Activated CD4-positive, alpha-beta memory T cell treated with anti-CD3 and anti-CD28 coated beads for 36 hours (primary cell): ENCODE measurements at regions not wholly inside any gene's neighbourhood (a gene's known extent, or its start where the extent isn't known, plus 50 kb on each side); places are given as distances from the start of the nearest gene placed in this dataset.
"Not testable (repeated sequence)": the region's sequence is repeated elsewhere in the genome, so short reads cannot be mapped to it uniquely, and the experiment has no call there.

Source experiments
- CTCF ChIA-PET: fragments of 350-600 bp; sonication (Branson Sonifier 250); formaldehyde crosslinking; loops from one replicate; lab custom pipeline; 2021; ENCODE audit warnings: antibody characterized with exemption, inconsistent platforms; lab: Charles Lee
- POLR2A ChIA-PET: fragments of 350-600 bp; sonication (Branson Sonifier 250); formaldehyde crosslinking; loops from one replicate; lab custom pipeline; 2021; ENCODE audit warnings: antibody characterized with exemption; lab: Charles Lee
- DNase-seq: peaks from one replicate; pipeline ENCODE4 v3.0.0-alpha.2; 2020
- H3K27ac Mint-ChIP-seq: one replicate; pipeline ENCODE4 v1.8.0; 2021; ENCODE audit warnings: mixed read lengths
- H3K27me3 Mint-ChIP-seq: one replicate; pipeline ENCODE4 v1.8.0; 2021; ENCODE audit warnings: mixed read lengths
- H3K36me3 Mint-ChIP-seq: one replicate; pipeline ENCODE4 v1.8.0; 2021; ENCODE audit warnings: mixed read lengths
- H3K4me1 Mint-ChIP-seq: one replicate; pipeline ENCODE4 v1.8.0; 2021; ENCODE audit warnings: low read depth, mixed read lengths
- H3K4me3 Mint-ChIP-seq: one replicate; pipeline ENCODE4 v1.8.0; 2021; ENCODE audit warnings: mild to moderate bottlenecking, mixed read lengths
- H3K9me3 Mint-ChIP-seq: one replicate; pipeline ENCODE4 v1.8.0; 2021; ENCODE audit warnings: mixed read lengths
- intact Hi-C: fragments of 100-400 bp; cut with micrococcal nuclease; formaldehyde crosslinking; loops from one replicate; pipeline ENCODE4 v1.15.1; 2023

- no peak for DNase-seq
- ChIA-PET POLR2A (no interaction called here), CTCF (no interaction called here)
- Mint-ChIP-seq H3K4me1 (no peaks in the 10 kb centered on the region), H3K27ac (no peak overlapping the region), H3K27me3 (no peaks in the 10 kb centered on the region), H3K9me3 (no peaks in the 10 kb centered on the region), H3K36me3 (no peaks in the 10 kb centered on the region), H3K4me3 (no peak overlapping the region)
- intact Hi-C loops = no loop called here
These were observed 1262.3 kb upstream of the PHF14 start for GRCh38 chr7:9711259-9711918.

- POLR2A ChIA-PET = no interaction called here
- no peaks in the 10 kb centered on the region for H3K4me1 Mint-ChIP-seq
- DNase-seq = no peak
- no peaks in the 10 kb centered on the region for H3K27me3 Mint-ChIP-seq
- H3K36me3 Mint-ChIP-seq = no peaks in the 10 kb centered on the region
- H3K4me3 Mint-ChIP-seq = no peak overlapping the region
- no peak overlapping the region for H3K27ac Mint-ChIP-seq
- intact Hi-C loops = no loop called here
- CTCF ChIA-PET = no interaction called here
- peaks cover 10% of the 10 kb centered on the region for H3K9me3 Mint-ChIP-seq
These were observed 1255.5 kb upstream of the PHF14 start for GRCh38 chr7:9718071-9718661.

DNA sequence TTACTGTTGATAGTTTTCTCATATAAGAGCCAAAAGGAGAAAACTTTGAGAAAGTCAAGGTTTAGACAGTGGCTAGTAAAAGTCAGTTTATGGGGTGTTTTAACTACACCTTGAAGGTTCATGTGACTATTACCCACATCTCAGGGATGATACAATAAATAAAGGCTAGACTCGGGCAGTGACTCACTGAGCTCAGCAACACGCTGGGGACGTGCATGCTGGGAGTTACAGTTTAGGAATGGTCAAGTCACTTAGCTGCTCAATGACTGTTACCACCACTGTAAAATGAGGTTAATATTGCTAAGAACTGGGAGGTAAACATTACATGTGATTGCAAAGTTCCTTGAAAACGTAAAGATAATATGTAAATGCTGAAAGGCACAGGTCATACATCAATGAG, 1254.4 kb upstream of the PHF14 start:
- Mint-ChIP-seq H3K4me3 (no peak overlapping the region), H3K4me1 (no peaks in the 10 kb centered on the region), H3K9me3 (peaks cover 10% of the 10 kb centered on the region), H3K27ac (no peak overlapping the region), H3K36me3 (no peaks in the 10 kb centered on the region), H3K27me3 (no peaks in the 10 kb centered on the region)
- ChIA-PET POLR2A (no interaction called here), CTCF (no interaction called here)
- DNase-seq = no peak
- intact Hi-C loops = no loop called here

DNA sequence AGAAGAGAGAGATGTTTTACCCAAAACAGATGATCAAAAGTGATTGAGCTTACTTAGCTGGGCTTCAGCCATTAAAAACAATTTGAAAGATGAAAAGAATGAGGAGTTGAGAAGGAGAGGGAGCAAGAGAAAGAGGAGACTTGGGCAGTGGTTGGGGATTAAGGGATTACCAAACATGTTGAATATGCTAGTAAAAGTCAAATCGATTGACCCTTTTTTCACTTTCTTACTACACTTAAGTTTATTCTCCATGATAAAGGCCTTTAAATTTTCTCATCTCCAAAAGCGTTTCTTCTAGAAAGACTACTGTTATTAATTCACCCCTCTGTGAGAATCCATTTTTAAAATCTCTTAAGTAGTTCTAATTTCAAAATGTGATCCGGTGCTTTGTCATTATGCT, 1254.0 kb upstream of the PHF14 start:
- no peaks in the 10 kb centered on the region for H3K4me1 Mint-ChIP-seq
- peaks cover 10% of the 10 kb centered on the region for H3K9me3 Mint-ChIP-seq
- no peak overlapping the region for H3K27ac Mint-ChIP-seq
- intact Hi-C loops = no loop called here
- no peak overlapping the region for H3K4me3 Mint-ChIP-seq
- ChIA-PET CTCF (no interaction called here), POLR2A (no interaction called here)
- DNase-seq = no peak
- no peaks in the 10 kb centered on the region for H3K27me3 Mint-ChIP-seq
- no peaks in the 10 kb centered on the region for H3K36me3 Mint-ChIP-seq

- intact Hi-C loops, H3K27me3 Mint-ChIP-seq, CTCF ChIA-PET, H3K27ac Mint-ChIP-seq, H3K4me3 Mint-ChIP-seq, H3K36me3 Mint-ChIP-seq, DNase-seq, POLR2A ChIA-PET, H3K4me1 Mint-ChIP-seq: not testable (repeated sequence)
- peaks cover 12% of the 10 kb centered on the region for H3K9me3 Mint-ChIP-seq
These were observed 1247.6 kb upstream of the PHF14 start for GRCh38 chr7:9725940-9726663.

- intact Hi-C loops, CTCF ChIA-PET, POLR2A ChIA-PET, H3K36me3 Mint-ChIP-seq, DNase-seq, H3K9me3 Mint-ChIP-seq, H3K4me3 Mint-ChIP-seq, H3K4me1 Mint-ChIP-seq, H3K27ac Mint-ChIP-seq, H3K27me3 Mint-ChIP-seq: not testable (repeated sequence)
These were observed 1246.9 kb upstream of the PHF14 start for GRCh38 chr7:9726811-9727210.

GRCh38 chr7:9727467-9727869, 1246.2 kb upstream of the PHF14 start:
- H3K4me1 Mint-ChIP-seq, CTCF ChIA-PET, H3K27me3 Mint-ChIP-seq, H3K9me3 Mint-ChIP-seq, H3K4me3 Mint-ChIP-seq, POLR2A ChIA-PET, H3K27ac Mint-ChIP-seq, DNase-seq, H3K36me3 Mint-ChIP-seq, intact Hi-C loops: not testable (repeated sequence)

- H3K4me3 Mint-ChIP-seq, CTCF ChIA-PET, POLR2A ChIA-PET, DNase-seq, H3K36me3 Mint-ChIP-seq, H3K27ac Mint-ChIP-seq, intact Hi-C loops, H3K27me3 Mint-ChIP-seq, H3K9me3 Mint-ChIP-seq, H3K4me1 Mint-ChIP-seq: not testable (repeated sequence)
These were observed 1245.5 kb upstream of the PHF14 start for GRCh38 chr7:9728014-9728657.

- DNase-seq = no peak
- Mint-ChIP-seq H3K27me3 (no peaks in the 10 kb centered on the region), H3K4me1 (no peaks in the 10 kb centered on the region), H3K36me3 (no peaks in the 10 kb centered on the region), H3K27ac (no peak overlapping the region), H3K9me3 (peaks cover 21% of the 10 kb centered on the region), H3K4me3 (no peak overlapping the region)
- intact Hi-C loops = no loop called here
- POLR2A ChIA-PET = no interaction called here
- CTCF ChIA-PET = no interaction called here
These were observed 1221.6 kb upstream of the PHF14 start for GRCh38 chr7:9752033-9752432.

DNA sequence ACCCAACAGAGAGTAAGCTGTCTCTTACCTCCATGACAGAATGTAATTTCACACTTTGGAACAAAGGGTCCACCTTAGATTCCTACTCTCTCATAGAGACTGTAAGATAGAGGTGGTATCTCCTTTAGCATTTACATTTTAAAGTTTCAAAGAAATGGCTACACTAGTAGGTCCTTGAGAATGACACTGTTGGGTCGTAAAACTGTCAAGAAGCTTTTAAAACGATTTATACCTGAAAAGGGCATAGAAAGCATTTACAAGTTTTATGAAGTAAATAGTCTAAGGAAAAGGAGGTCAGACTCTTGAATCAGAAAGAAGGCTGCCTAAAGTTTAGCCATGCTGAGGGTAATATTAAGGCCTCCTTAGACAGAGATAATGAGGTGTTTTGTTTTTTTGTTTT, 1212.4 kb upstream of the PHF14 start:
- DNase-seq = no peak
- H3K27me3 Mint-ChIP-seq = no peaks in the 10 kb centered on the region
- H3K9me3 Mint-ChIP-seq = peaks cover 2% of the 10 kb centered on the region
- intact Hi-C loops = no loop called here
- POLR2A ChIA-PET = no interaction called here
- no peaks in the 10 kb centered on the region for H3K4me1 Mint-ChIP-seq
- H3K4me3 Mint-ChIP-seq = no peak overlapping the region
- no peak overlapping the region for H3K27ac Mint-ChIP-seq
- CTCF ChIA-PET = no interaction called here
- no peaks in the 10 kb centered on the region for H3K36me3 Mint-ChIP-seq

DNA sequence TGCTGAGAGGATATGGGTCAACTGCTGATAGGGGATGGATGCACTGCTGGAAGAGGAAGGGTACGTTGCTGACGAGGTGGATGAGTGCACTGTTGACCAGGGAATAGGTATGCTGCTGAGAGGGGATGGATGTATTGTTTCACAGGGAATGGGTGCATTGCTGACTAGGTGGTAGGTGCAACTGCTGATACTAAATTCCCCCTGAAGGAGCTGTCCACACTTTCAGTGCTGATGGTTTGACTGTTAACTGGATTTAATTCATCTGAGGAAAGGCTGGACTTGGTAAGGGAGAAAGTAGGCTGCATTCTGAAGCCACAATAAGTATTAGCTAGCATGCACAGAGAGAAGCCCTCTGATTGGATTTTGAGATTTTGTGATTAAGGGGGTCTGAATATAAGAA, 1196.8 kb upstream of the PHF14 start:
- no peaks in the 10 kb centered on the region for H3K27me3 Mint-ChIP-seq
- no peak overlapping the region for H3K4me3 Mint-ChIP-seq
- H3K4me1 Mint-ChIP-seq = no peaks in the 10 kb centered on the region
- POLR2A ChIA-PET = no interaction called here
- CTCF ChIA-PET = no interaction called here
- no peak for DNase-seq
- intact Hi-C loops = no loop called here
- peaks cover 28% of the 10 kb centered on the region for H3K9me3 Mint-ChIP-seq
- H3K27ac Mint-ChIP-seq = no peak overlapping the region
- no peaks in the 10 kb centered on the region for H3K36me3 Mint-ChIP-seq

GRCh38 chr7:9778367-9778766, 1195.3 kb upstream of the PHF14 start:
- CTCF ChIA-PET = no interaction called here
- intact Hi-C loops = no loop called here
- Mint-ChIP-seq H3K9me3 (peaks cover 26% of the 10 kb centered on the region), H3K4me1 (no peaks in the 10 kb centered on the region), H3K27ac (no peak overlapping the region), H3K4me3 (no peak overlapping the region), H3K36me3 (no peaks in the 10 kb centered on the region), H3K27me3 (no peaks in the 10 kb centered on the region)
- DNase-seq = no peak
- POLR2A ChIA-PET = no interaction called here
